Suprapubic skin (tissue), 3 donors: ENCODE measurements at regions not wholly inside any gene's neighbourhood (a gene's known extent, or its start where the extent isn't known, plus 50 kb on each side); places are given as distances from the start of the nearest gene placed in this dataset.

Experiments
- CTCF ChIP-seq, 2 donors: fragments of 200-600 bp in 1 of 2; fragments of 450-650 bp in 1 of 2; sonication (generic) in 1 of 2; IDR thresholded peaks; one replicate each; pipeline ENCODE4 v1.5.1; 2016 to 2019; ENCODE audit warnings: antibody characterized with exemption in 2 of 2, mild to moderate bottlenecking in 1 of 2, moderate library complexity in 1 of 2
- POLR2A ChIP-seq, 2 donors: fragments of 450-650 bp; IDR thresholded peaks; one replicate each; pipeline ENCODE4 v1.6.1; 2017; ENCODE audit warnings: antibody characterized with exemption in 2 of 2, mild to moderate bottlenecking in 2 of 2, moderate library complexity in 2 of 2

- no peak for TF ChIP-seq POLR2A (IDR thresholded peaks at IDR 0.05)
- TF ChIP-seq CTCF (IDR thresholded peaks at IDR 0.05), result no peak
These were observed 117.3 kb upstream of the CDH12 start for GRCh38 chr5:22970491-22970890.
